ENCODE measurements at regions not wholly inside any gene's neighbourhood (a gene's known extent, or its start where the extent isn't known, plus 50 kb on each side); places are given as distances from the start of the nearest gene placed in this dataset.

- intact Hi-C loops (cut with DNase I) = no loop called here
- H3K4me1 ChIP-seq = no peaks in the 10 kb centered on the region
- WGBS, 2 donors = 67 to 76% methylated on average over 2 of the region's 2 CpGs
- H3K27ac ChIP-seq = no peak overlapping the region
- peaks cover 0 to 7% (median 0%) of the 10 kb centered on the region in 11 donors for H3K9me3 ChIP-seq
- no peak for DNase-seq
- H3K36me3 ChIP-seq = no peaks in the 10 kb centered on the region
- ATAC-seq = no peak
- TF ChIP-seq CTCF (IDR thresholded peaks at IDR 0.05) = no peak
- H3K27me3 ChIP-seq = no peaks in the 10 kb centered on the region
- H3K4me3 ChIP-seq = no peak overlapping the region
These were observed 515.9 kb downstream of the SLC4A3 start for GRCh38 chr2:220143336-220143735.

GRCh38 chr2:220144411-220144810 lies 517.0 kb downstream of the SLC4A3 start:
- ATAC-seq (no peak), DNase-seq (no peak)
- Histone ChIP-seq H3K4me1 (no peaks in the 10 kb centered on the region), H3K9me3 (peaks cover 0 to 7% (median 0%) of the 10 kb centered on the region in 11 donors), H3K27ac (no peak overlapping the region), H3K4me3 (no peak overlapping the region), H3K36me3 (no peaks in the 10 kb centered on the region), H3K27me3 (no peaks in the 10 kb centered on the region)
- TF ChIP-seq CTCF (IDR thresholded peaks at IDR 0.05) = no peak
- 63 to 75% methylated on average over 2 of the region's 2 CpGs for WGBS, 2 donors
- intact Hi-C loops (cut with DNase I) = no loop called here

- WGBS, 2 donors = 83 to 85% methylated on average over 7 of the region's 7 CpGs
- H3K9me3 ChIP-seq = no peaks in the 10 kb centered on the region
- ATAC-seq (no peak), DNase-seq (no peak)
- no peaks in the 10 kb centered on the region for H3K4me1 ChIP-seq
- H3K27ac ChIP-seq = no peak overlapping the region
- H3K27me3 ChIP-seq = no peaks in the 10 kb centered on the region
- H3K4me3 ChIP-seq = no peak overlapping the region
- TF ChIP-seq CTCF (IDR thresholded peaks at IDR 0.05) = no peak
- intact Hi-C loops (cut with DNase I) = no loop called here
- H3K36me3 ChIP-seq = no peaks in the 10 kb centered on the region
These were observed 520.0 kb downstream of the SLC4A3 start for GRCh38 chr2:220147161-220148038.

- no peak overlapping the region for H3K4me3 ChIP-seq
- ATAC-seq = no peak
- H3K9me3 ChIP-seq = no peaks in the 10 kb centered on the region
- no peak overlapping the region for H3K27ac ChIP-seq
- DNase-seq = no peak
- no peak for TF ChIP-seq CTCF (IDR thresholded peaks at IDR 0.05)
- no peaks in the 10 kb centered on the region for H3K4me1 ChIP-seq
- no peaks in the 10 kb centered on the region for H3K27me3 ChIP-seq
- intact Hi-C loops (cut with DNase I) = no loop called here
- WGBS, 2 donors = 84 to 86% methylated on average over 9 of the region's 9 CpGs
- no peaks in the 10 kb centered on the region for H3K36me3 ChIP-seq
These were observed 521.2 kb downstream of the SLC4A3 start for GRCh38 chr2:220148471-220149248.

All from heart right ventricle (tissue), 16 donors.